HUES6 (cell line): ENCODE measurements at regions not wholly inside any gene's neighbourhood (a gene's known extent, or its start where the extent isn't known, plus 50 kb on each side); places are given as distances from the start of the nearest gene placed in this dataset.
A peak's percentile ranks its signal among the peaks of the same experiment; 100 is the strongest.

Experiments
- H3K27ac ChIP-seq: 2 replicates; pipeline ENCODE4 v1.7.0; 2013; ENCODE audit warnings: low read depth, mild to moderate bottlenecking, low read length, inconsistent platforms
- H3K27me3 ChIP-seq: 2 replicates; pipeline ENCODE4 v1.6.1; 2013; ENCODE audit warnings: low read length; ENCODE audit not compliant: control insufficient read depth, insufficient read depth
- H3K36me3 ChIP-seq: 2 replicates; pipeline ENCODE4 v1.6.1; 2013; ENCODE audit warnings: low read length; ENCODE audit not compliant: control insufficient read depth, insufficient read depth
- H3K4me1 ChIP-seq: 2 replicates; pipeline ENCODE4 v1.6.1; 2013; ENCODE audit warnings: low read length; ENCODE audit not compliant: control insufficient read depth, insufficient read depth
- H3K4me3 ChIP-seq: 2 replicates; pipeline ENCODE4 v1.5.1; 2013; ENCODE audit warnings: low read depth, low read length
- H3K9ac ChIP-seq: one replicate; pipeline ENCODE4 v1.6.1; 2013; ENCODE audit warnings: mild to moderate bottlenecking, low read length
- H3K9me3 ChIP-seq: 2 replicates; pipeline ENCODE4 v1.6.1; 2013; ENCODE audit warnings: low read depth, low read length; ENCODE audit not compliant: control insufficient read depth, insufficient read depth

GRCh38 chr12:115898670-115899069 is 378.8 kb downstream of the MED13L start:
- Histone ChIP-seq H3K9ac (no peak overlapping the region), H3K36me3 (no peaks in the 10 kb centered on the region), H3K27ac (no peak overlapping the region), H3K4me1 (no peaks in the 10 kb centered on the region), H3K9me3 (peaks cover 4% of the 10 kb centered on the region; the same call in 1 of the 2 replicates), H3K27me3 (no peaks in the 10 kb centered on the region), H3K4me3 (no peak overlapping the region)

GRCh38 chr12:115897729-115898128 is 379.8 kb downstream of the MED13L start:
- Histone ChIP-seq H3K27ac (no peak overlapping the region), H3K9me3 (peaks cover 4% of the 10 kb centered on the region; the same call in 1 of the 2 replicates), H3K9ac (no peak overlapping the region), H3K4me3 (no peak overlapping the region), H3K4me1 (no peaks in the 10 kb centered on the region), H3K36me3 (no peaks in the 10 kb centered on the region), H3K27me3 (no peaks in the 10 kb centered on the region)

GRCh38 chr12:115895247-115895646 is 382.2 kb downstream of the MED13L start:
- Histone ChIP-seq H3K9me3 (peaks cover 4% of the 10 kb centered on the region; the same call in 1 of the 2 replicates), H3K4me1 (peaks cover 20% of the 10 kb centered on the region), H3K36me3 (no peaks in the 10 kb centered on the region), H3K4me3 (no peak overlapping the region), H3K9ac (no peak overlapping the region), H3K27ac (no peak overlapping the region), H3K27me3 (no peaks in the 10 kb centered on the region)

- H3K27ac ChIP-seq = no peak overlapping the region
- no peaks in the 10 kb centered on the region for H3K36me3 ChIP-seq
- no peaks in the 10 kb centered on the region for H3K27me3 ChIP-seq
- peaks cover 20% of the 10 kb centered on the region for H3K4me1 ChIP-seq
- H3K4me3 ChIP-seq = no peak overlapping the region
- H3K9me3 ChIP-seq = peaks cover 4% of the 10 kb centered on the region; the same call in 1 of the 2 replicates
- H3K9ac ChIP-seq = no peak overlapping the region
Measured at GRCh38 chr12:115891556-115892164, 385.8 kb downstream of the MED13L start.

GRCh38 chr12:115886666-115887065 is 390.8 kb downstream of the MED13L start:
- H3K27ac ChIP-seq = no peak overlapping the region
- no peak overlapping the region for H3K4me3 ChIP-seq
- H3K36me3 ChIP-seq = no peaks in the 10 kb centered on the region

GRCh38 chr12:115885040-115885690 is 392.3 kb downstream of the MED13L start:
- peaks cover 4% of the 10 kb centered on the region; the same call in 1 of the 2 replicates for H3K4me1 ChIP-seq
- no peak overlapping the region for H3K9ac ChIP-seq
- H3K27ac ChIP-seq = no peak overlapping the region
- H3K36me3 ChIP-seq = no peaks in the 10 kb centered on the region
- H3K9me3 ChIP-seq = no peaks in the 10 kb centered on the region
- no peak overlapping the region for H3K4me3 ChIP-seq
- H3K27me3 ChIP-seq = no peaks in the 10 kb centered on the region

More at GRCh38 chr12:115886666-115887065, 390.8 kb downstream of the MED13L start:
- peaks cover 15% of the 10 kb centered on the region for H3K4me1 ChIP-seq
- no peak overlapping the region for H3K9ac ChIP-seq
- H3K27me3 ChIP-seq = no peaks in the 10 kb centered on the region
- no peaks in the 10 kb centered on the region for H3K9me3 ChIP-seq

GRCh38 chr12:115882936-115883335 is 394.6 kb downstream of the MED13L start:
- Histone ChIP-seq H3K4me3 (no peak overlapping the region), H3K4me1 (peaks cover 4% of the 10 kb centered on the region; the same call in 1 of the 2 replicates), H3K27me3 (no peaks in the 10 kb centered on the region), H3K27ac (no peak overlapping the region), H3K9ac (no peak overlapping the region), H3K9me3 (no peaks in the 10 kb centered on the region), H3K36me3 (no peaks in the 10 kb centered on the region)

GRCh38 chr12:115880238-115880637 is 397.3 kb downstream of the MED13L start:
- Histone ChIP-seq H3K27ac (no peak overlapping the region), H3K9me3 (peaks cover 9% of the 10 kb centered on the region; the same call in 1 of the 2 replicates), H3K9ac (no peak overlapping the region), H3K4me3 (no peak overlapping the region), H3K4me1 (peaks cover 4% of the 10 kb centered on the region; the same call in 1 of the 2 replicates), H3K36me3 (no peaks in the 10 kb centered on the region), H3K27me3 (no peaks in the 10 kb centered on the region)

- Histone ChIP-seq H3K4me1 (peaks cover 4% of the 10 kb centered on the region; the same call in 1 of the 2 replicates), H3K9me3 (peaks cover 9% of the 10 kb centered on the region; the same call in 1 of the 2 replicates), H3K27ac (no peak overlapping the region), H3K9ac (no peak overlapping the region), H3K36me3 (no peaks in the 10 kb centered on the region), H3K27me3 (no peaks in the 10 kb centered on the region), H3K4me3 (no peak overlapping the region)
Measured at GRCh38 chr12:115879354-115879753, 398.1 kb downstream of the MED13L start.

GRCh38 chr12:115873451-115874082 is 403.9 kb downstream of the MED13L start:
- H3K4me1 ChIP-seq = peaks cover 37% of the 10 kb centered on the region
- peaks cover 9% of the 10 kb centered on the region; the same call in 1 of the 2 replicates for H3K9me3 ChIP-seq
- H3K36me3 ChIP-seq = no peaks in the 10 kb centered on the region
- no peaks in the 10 kb centered on the region for H3K27me3 ChIP-seq
- peak overlapping the region; percentile 29 for H3K4me3 ChIP-seq
- peak overlapping the region; percentile 69 for H3K9ac ChIP-seq
- peak overlapping the region; percentile 88 for H3K27ac ChIP-seq

GRCh38 chr12:115872919-115873357 is 404.6 kb downstream of the MED13L start:
- H3K27me3 ChIP-seq = no peaks in the 10 kb centered on the region
- peaks cover 41% of the 10 kb centered on the region for H3K4me1 ChIP-seq
- peak overlapping the region; percentile 29 for H3K4me3 ChIP-seq
- H3K36me3 ChIP-seq = no peaks in the 10 kb centered on the region
- H3K9ac ChIP-seq = peak overlapping the region; percentile 77
- H3K9me3 ChIP-seq = peaks cover 9% of the 10 kb centered on the region; the same call in 1 of the 2 replicates
- H3K27ac ChIP-seq = peak overlapping the region; percentile 88
